ENCODE measurements at regions not wholly inside any gene's neighbourhood (a gene's known extent, or its start where the extent isn't known, plus 50 kb on each side); places are given as distances from the start of the nearest gene placed in this dataset.

- intact Hi-C loops (cut with DNase I; ENCODE audit: low total_unique reads) = no loop called here
- WGBS, 2 donors = 43 to 48% methylated on average over 3 of the region's 3 CpGs
- no peaks in the 10 kb centered on the region for H3K9me3 ChIP-seq
- H3K27ac ChIP-seq = no peak overlapping the region
- H3K36me3 ChIP-seq (ENCODE audit: low read depth, missing control alignments) = no peaks in the 10 kb centered on the region
- no peaks in the 10 kb centered on the region for H3K4me1 ChIP-seq
- no peak overlapping the region for H3K4me3 ChIP-seq
- H3K27me3 ChIP-seq = no peaks in the 10 kb centered on the region
- DNase-seq = no peak
- TF ChIP-seq CTCF (IDR thresholded peaks at IDR 0.05) (no peak), POLR2A (IDR thresholded peaks at IDR 0.05) (no peak)
Measured at GRCh38 chr11:25536289-25536688, 795.6 kb upstream of the ANO3 start.

GRCh38 chr11:25537393-25537792 lies 794.5 kb upstream of the ANO3 start:
- Histone ChIP-seq H3K9me3 (no peaks in the 10 kb centered on the region), H3K27me3 (no peaks in the 10 kb centered on the region), H3K4me3 (no peak overlapping the region), H3K27ac (no peak overlapping the region), H3K4me1 (no peaks in the 10 kb centered on the region), H3K36me3 (ENCODE audit: low read depth, missing control alignments) (no peaks in the 10 kb centered on the region)
- DNase-seq = no peak
- no peak for TF ChIP-seq POLR2A (IDR thresholded peaks at IDR 0.05)
- no peak for TF ChIP-seq CTCF (IDR thresholded peaks at IDR 0.05)
- intact Hi-C loops (cut with DNase I; ENCODE audit: low total_unique reads) = no loop called here
- WGBS, 2 donors = 85 to 92% methylated on average over 1 of the region's 1 CpG

GRCh38 chr11:25547292-25547691 lies 784.6 kb upstream of the ANO3 start:
- Histone ChIP-seq H3K4me1 (no peaks in the 10 kb centered on the region), H3K9me3 (no peaks in the 10 kb centered on the region), H3K27me3 (no peaks in the 10 kb centered on the region), H3K36me3 (ENCODE audit: low read depth, missing control alignments) (no peaks in the 10 kb centered on the region), H3K4me3 (no peak overlapping the region), H3K27ac (no peak overlapping the region)
- DNase-seq = no peak
- intact Hi-C loops (cut with DNase I; ENCODE audit: low total_unique reads) = no loop called here
- TF ChIP-seq CTCF (IDR thresholded peaks at IDR 0.05) (no peak), POLR2A (IDR thresholded peaks at IDR 0.05) (no peak)
- 95 to 96% methylated on average over 2 of the region's 2 CpGs for WGBS, 2 donors

GRCh38 chr11:25562417-25562816 lies 769.5 kb upstream of the ANO3 start:
- H3K27ac ChIP-seq = no peak overlapping the region
- H3K36me3 ChIP-seq (ENCODE audit: low read depth, missing control alignments) = no peaks in the 10 kb centered on the region
- 57 to 67% methylated on average over 2 of the region's 2 CpGs for WGBS, 2 donors
- no peak overlapping the region for H3K4me3 ChIP-seq
- DNase-seq = no peak
- no peak for TF ChIP-seq POLR2A (IDR thresholded peaks at IDR 0.05)
- no peak for TF ChIP-seq CTCF (IDR thresholded peaks at IDR 0.05)
- H3K27me3 ChIP-seq = no peaks in the 10 kb centered on the region
- H3K9me3 ChIP-seq = no peaks in the 10 kb centered on the region
- intact Hi-C loops (cut with DNase I; ENCODE audit: low total_unique reads) = no loop called here
- no peaks in the 10 kb centered on the region for H3K4me1 ChIP-seq

GRCh38 chr11:25565846-25566245 lies 766.1 kb upstream of the ANO3 start:
- intact Hi-C loops (cut with DNase I; ENCODE audit: low total_unique reads) = no loop called here
- no peak overlapping the region for H3K27ac ChIP-seq
- H3K4me1 ChIP-seq = no peaks in the 10 kb centered on the region
- DNase-seq = no peak
- no peak for TF ChIP-seq CTCF (IDR thresholded peaks at IDR 0.05)
- no peak for TF ChIP-seq POLR2A (IDR thresholded peaks at IDR 0.05)
- H3K36me3 ChIP-seq (ENCODE audit: low read depth, missing control alignments) = no peaks in the 10 kb centered on the region
- H3K4me3 ChIP-seq = no peak overlapping the region
- H3K9me3 ChIP-seq = no peaks in the 10 kb centered on the region
- no peaks in the 10 kb centered on the region for H3K27me3 ChIP-seq
